ENCODE measurements at regions not wholly inside any gene's neighbourhood (a gene's known extent, or its start where the extent isn't known, plus 50 kb on each side); places are given as distances from the start of the nearest gene placed in this dataset.

DNA sequence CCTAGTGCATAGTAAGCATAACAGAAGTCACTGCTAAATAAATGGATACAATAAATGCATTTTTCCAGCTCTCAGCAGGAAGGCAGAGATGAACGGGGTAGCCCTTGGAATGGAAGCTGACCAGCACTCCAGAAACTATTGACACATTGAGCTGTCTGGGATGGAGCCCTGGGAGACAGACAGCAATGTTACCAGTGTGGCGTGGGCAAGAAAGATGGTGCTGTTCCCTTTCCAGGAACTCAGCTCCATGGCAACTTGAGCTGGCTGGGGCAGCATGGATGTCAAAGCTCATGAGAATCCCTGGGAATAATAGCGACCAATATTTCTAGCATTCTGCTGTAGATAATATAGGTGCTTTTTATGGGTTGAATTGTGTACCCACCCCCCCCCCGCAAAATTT, 104.3 kb upstream of the PTPRT start:
- TF ChIP-seq SIN3A (IDR thresholded peaks at IDR 0.05; ENCODE audit: borderline replicate concordance, insufficient read depth, low read length) (no peak), REST (IDR thresholded peaks at IDR 0.05; ENCODE audit: insufficient read depth in 1 of 2, low read depth in 2 of 2, low read length in 2 of 2) (no peak), POLR2AphosphoS5 (IDR thresholded peaks at IDR 0.05; ENCODE audit: low read depth, low read length) (no peak), TAF1 (IDR thresholded peaks at IDR 0.05; ENCODE audit: borderline replicate concordance, insufficient read depth, low read length) (no peak)

Measured in PFSK-1 (cell line).